Retina (tissue), 1 donor: ENCODE measurements at regions not wholly inside any gene's neighbourhood (a gene's known extent, or its start where the extent isn't known, plus 50 kb on each side); places are given as distances from the start of the nearest gene placed in this dataset.
"Not testable (repeated sequence)": the region's sequence is repeated elsewhere in the genome, so short reads cannot be mapped to it uniquely, and the experiment has no call there.

ENCODE experiments used
- DNase-seq: peaks from one replicate; pipeline ENCODE4 v3.0.0-alpha.2; 2016

DNA sequence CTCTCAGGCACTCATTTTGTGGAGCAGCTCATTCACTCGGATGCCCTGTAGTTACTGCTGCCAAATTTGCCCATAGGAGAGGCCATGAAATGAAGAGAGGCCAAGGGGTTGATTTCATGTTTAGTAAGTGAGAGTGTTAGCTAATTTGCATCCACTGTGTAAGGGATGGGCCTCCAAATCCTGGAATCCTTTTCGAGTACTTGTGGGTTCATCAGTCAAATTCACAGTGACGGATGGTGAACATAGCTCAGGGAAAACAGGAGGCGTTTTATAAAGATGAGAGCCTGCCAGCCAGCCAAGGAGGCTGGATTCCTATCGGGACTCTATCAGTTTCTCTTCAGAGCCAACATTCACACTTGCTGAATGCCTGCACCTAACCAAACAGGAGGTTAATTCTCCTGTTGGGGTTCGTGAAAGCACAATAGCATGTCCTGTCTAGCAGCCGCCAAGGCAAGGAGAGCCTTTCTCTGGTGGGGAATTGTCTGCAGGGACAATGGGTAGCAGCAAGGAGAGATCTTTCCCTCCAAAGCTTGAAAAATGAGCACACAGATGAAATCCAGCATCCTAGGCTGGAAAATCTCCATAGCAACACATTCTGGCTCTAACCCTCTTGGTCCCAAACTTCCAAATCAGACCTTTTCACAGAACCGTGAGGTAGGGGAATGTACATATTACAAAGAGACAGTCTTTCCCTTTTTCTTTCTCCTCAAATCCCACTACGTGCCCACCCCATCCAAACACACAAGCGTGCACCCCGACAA, 231.4 kb upstream of the ECI2 start:
- no peak for DNase-seq

DNA sequence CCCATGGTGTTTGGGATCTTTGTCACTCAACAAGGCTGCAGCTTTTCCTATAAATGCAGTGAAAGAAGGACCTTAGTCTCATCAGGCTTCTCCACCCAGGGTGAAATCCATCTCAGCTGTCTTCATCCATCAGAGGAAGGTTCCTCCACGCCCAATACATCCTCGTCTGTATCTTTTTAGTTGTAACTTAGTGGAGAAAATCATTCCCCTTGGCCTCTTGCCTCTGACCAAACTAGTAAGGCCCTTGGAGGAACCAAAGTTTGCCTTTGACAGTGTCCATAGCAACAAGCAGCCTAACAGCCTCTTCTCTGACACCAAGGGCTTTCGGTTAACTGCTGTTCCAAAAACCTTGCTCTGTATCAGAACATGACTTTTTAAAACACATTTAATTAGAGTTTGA, 230.3 kb upstream of the ECI2 start:
- DNase-seq = no peak

DNA sequence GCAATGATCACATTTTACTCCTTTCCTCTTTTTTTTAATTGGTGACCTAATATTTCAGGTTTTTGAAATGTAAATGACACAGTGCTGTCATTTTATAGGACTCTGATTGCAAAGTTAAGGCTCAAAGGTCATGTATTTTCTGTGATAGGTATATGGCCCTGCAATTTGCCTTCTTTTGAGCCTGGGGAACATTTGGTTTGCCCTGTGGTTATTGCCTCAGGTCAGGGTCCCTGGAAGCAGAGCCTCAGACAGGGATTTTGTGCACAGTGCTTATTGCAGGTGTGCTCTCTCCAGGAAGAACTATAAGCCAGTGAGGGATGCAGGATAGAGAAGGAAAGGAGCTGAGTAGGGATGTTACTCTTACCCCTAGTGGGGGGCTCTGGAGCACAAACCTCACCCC, 229.3 kb upstream of the ECI2 start:
- no peak for DNase-seq

GRCh38 chr6:4364172-4364571, 228.8 kb upstream of the ECI2 start:
- no peak for DNase-seq

- no peak for DNase-seq
Measured at GRCh38 chr6:4363656-4364055, 228.3 kb upstream of the ECI2 start.

DNA sequence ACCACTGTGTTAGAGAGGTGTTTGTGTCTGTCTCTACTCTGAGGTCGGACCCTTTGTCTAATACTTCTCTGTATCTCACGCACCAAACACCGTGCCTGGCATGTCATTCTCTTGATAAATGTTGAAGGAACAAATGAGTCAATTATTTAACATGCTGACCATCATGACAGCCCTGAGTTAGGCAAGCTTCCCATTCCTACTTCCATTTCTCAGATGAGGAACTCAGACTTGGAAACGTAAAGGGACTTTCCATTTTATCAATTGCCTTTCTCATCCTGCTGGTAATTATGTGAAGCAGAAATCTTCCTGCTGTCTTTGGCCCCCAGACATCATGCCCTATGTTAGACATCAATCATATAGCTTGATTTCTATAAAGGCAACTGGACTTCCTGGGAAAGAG, 227.0 kb upstream of the ECI2 start:
- DNase-seq = no peak

DNA sequence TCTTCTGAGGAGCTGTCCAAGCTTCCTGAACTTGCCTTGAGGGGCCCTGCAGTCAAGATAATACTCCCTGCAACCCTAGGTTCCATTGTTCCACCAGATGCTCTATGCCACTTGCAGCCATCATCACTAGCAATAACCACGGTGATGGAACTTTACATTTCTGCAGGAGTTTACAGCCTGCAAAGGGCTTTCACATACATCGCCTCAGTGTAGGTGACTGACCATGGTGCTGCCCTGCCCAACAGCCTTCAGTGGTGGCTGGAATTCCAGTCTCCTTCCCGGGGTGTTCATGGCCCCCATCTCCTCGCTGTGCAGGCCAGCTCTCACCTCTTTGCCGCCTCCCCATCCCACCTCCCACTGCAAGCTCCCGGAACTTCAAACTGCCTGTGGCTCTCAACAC, 225.5 kb upstream of the ECI2 start:
- DNase-seq = no peak

DNA sequence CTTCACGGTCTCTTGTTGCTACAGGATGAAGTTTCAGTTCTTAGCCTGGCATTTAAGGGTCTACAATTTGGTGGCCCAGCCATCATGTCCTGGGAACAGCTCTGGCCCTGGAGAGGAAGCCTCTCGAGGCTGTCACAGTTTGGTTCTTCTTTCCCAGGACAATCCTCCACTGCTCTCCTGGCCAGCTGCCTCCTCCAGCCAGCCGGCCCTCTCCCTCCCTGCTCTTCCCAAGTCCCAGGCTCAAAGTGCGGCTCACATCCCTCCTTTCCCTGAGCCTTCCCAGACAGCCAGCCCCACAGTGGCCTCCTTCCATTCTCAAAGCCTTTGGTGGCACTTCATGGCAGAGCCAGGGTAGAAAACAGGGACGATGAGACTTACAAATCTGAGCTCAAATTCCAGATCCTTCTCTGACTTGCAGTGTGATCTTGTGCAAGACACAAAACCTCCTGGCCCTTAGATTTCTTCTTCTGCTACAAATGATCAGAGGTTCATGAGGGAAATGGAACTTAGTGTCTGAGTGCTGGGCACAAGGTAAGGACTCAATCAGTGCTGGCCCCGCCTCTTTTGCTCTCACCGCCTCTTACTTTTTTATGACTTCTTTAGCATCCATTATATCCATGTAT, 223.8 kb upstream of the ECI2 start:
- DNase-seq = no peak

- DNase-seq = no peak
Measured at GRCh38 chr6:4358414-4359107, 223.2 kb upstream of the ECI2 start.

DNA sequence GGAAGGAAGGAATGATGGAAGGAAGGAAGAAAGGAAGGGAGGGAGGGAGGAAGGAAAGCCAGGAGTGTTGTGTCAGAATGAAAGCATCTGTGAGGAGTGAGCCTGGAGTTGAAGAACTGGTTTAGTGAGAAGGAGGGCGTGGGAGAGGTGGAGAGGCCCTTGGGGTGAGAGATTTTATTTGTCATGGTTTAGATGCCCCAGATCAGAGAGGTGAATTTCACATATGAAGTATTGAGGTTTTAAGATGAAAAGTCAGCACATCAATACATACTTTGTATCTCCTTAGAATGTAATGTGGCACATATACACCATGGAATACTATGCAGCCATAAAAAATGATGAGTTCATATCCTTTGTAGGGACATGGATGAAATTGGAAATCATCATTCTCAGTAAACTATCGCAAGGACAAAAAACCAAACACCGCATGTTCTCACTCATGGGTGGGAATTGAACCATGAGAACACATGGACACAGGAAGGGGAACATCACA, 222.3 kb upstream of the ECI2 start:
- not testable (repeated sequence) for DNase-seq

DNA sequence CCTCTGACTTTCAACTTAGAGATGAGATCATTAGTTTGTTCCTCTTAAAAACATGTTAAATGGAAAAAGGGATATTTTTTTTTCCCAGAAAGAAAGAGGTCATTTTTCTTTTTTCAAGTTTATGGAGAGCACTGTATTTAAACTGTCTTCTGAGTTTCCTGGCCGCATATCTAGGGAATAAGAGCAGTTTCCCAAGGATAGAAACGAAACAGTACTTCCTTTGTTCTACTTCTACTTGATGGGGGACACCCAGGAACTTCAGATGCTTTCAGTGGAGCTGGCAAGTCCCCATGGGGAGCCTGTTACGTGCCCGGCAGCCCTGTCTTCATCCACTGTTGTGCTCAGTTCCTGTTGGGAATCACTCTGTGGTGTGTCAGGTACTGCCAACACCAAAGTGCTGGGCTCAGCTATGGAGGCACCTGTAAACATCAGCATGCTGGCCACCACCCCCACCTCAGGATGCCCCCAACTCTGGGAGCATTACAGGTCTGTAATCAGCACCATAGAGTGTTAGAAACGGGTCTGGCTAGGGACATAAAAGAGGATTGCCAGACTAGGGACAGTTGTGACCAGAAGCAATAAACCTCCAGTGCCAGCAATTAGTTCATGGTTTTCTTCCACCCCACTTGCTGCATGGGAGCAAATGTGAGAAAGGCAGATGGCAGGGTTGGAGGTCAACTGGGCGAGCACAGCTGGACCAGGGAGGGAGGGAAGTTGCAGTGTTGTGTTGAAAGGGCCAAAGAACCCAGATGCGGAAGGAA, 221.7 kb upstream of the ECI2 start:
- no peak for DNase-seq

- no peak for DNase-seq
Measured at GRCh38 chr6:4355241-4355640, 219.9 kb upstream of the ECI2 start.

DNA sequence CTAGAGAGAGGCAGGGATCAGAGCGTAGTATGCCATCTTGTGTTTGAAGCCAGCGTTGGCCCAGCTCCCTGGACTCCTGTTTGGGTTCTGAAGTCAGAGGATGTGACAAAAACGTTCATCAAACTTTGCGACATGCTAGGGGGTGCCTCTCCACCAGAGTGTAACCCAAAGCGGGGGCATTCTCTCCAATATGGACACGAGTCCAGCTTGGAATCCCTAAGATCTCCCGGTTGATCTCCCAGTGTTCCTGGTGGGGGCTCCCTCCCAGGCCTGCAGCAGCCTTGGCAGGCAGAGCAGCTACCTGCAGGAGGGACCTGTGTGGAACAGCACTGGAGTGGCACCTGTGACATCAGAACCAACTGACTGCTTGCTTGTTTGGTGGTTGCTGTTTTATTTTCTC, 218.8 kb upstream of the ECI2 start:
- no peak for DNase-seq

- no peak for DNase-seq
Measured at GRCh38 chr6:4352731-4353130, 217.4 kb upstream of the ECI2 start.

GRCh38 chr6:4352322-4352669, 216.9 kb upstream of the ECI2 start:
- no peak for DNase-seq

DNA sequence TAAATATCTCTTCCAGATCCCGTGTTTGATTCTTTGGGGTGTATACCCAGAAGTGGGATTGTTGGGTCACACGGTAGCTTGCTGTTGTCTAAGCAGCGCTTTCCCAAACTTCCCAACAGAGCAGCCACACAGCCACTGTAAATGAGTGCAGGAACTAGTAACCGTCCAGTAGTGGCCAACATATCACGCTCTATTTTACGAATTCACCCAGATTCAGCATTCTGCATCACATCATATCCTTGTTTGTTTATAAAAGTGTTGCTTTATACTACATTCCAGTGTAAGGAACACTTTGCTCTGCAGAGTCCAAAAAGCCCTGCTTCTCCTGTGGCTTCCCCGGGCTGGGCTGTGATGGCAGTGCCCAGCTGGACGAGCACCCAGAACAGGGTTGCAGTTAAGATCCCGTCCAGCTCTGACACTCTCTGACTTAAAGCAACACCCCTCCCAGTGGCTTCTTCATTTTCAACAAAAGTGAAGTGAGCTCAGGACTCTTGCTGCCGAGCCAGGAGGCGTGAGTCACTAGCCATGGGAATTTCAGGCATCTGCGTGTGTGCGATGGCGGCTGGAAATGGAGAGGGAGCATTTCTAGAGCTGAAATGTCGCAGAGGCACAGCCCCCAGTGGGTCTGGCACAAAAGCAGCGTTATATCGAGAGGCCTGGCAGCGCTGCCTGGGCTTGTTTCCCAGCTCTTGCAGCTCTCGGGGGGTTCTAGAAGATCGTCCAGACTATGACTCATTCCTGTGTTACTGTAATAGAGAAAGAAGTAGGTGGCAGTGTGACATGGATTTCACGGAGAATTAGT, 216.3 kb upstream of the ECI2 start:
- no peak for DNase-seq

DNA sequence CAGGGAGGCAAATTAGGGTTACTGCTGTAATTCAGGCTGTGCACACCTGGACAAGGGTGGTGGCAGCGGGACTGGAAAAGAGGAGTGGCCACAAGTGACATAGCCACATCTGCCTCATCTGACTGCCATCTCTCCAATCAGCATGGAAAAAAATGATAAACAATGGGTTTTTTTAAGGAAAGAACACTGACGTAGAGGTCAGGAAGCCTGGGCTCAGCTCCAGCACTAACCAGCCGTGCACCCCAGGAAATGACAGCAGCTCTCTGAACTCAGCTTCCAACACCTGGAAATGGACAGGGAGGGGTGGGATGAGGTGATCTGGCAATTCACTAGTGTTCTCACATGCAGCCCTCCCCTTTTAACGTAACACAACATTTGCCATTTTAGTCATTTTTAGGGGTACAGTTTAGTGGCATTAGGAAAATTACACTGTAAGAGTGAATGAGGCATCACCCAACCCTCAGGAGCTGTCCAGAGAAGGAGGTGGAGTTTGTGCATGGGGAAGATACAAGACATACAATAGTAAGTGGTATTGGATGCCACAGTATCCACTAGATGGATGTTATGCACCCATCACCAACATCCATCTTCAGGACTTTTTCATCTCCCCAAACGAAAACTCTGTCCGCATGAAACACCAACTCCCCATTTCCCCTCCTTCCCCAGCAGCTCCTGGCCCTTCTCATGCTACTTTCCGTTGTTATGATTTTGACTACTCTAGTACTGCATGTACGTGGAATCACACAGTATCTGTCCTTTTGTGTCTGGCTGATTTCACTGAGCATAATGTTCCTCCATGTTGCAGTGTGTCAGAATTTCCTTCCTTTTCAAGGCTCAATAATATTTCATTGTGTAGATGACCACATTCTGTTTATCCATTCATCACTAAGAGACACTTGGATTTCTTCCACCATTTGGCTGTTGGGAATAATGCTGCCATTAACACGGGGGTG, 215.5 kb upstream of the ECI2 start:
- DNase-seq = no peak

DNA sequence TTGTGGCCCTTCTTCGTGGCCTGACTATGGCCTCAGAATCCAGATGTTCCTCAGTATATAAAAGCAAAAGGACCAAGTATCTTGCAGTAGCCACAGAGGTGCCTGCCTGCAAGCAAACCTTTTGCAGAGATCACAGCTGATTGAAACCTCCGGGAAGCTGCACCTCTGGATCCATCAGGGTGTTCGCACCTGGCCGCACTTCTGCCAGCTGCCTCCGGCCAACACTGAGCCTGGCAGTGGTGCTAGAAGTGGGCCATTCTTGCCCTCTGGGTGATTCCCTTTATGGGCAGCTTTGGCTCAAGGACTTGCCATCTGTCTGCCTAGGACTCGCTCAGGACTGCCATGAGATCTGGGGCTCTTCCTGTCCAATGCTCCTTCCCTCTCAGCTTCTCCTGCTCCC, 214.6 kb upstream of the ECI2 start:
- no peak for DNase-seq

DNA sequence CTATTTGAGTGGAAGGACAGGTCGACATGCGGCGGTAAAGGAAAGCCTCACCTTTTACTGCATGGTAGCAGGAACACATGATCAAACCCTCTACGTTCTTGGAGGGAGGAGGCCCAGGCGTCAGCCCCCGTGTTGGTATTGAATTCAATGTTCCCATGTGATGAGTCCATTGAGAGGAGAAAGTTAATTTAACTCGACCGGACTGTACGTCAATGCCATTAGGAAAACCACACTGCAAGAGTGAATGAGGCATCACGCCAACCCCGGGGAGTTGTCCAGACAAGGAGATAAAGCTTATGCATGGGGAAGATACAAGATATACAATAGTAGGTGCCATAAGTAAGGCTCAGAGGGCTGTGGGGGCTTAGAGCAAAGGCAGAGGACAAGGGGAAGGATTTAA, 213.9 kb upstream of the ECI2 start:
- no peak for DNase-seq

DNA sequence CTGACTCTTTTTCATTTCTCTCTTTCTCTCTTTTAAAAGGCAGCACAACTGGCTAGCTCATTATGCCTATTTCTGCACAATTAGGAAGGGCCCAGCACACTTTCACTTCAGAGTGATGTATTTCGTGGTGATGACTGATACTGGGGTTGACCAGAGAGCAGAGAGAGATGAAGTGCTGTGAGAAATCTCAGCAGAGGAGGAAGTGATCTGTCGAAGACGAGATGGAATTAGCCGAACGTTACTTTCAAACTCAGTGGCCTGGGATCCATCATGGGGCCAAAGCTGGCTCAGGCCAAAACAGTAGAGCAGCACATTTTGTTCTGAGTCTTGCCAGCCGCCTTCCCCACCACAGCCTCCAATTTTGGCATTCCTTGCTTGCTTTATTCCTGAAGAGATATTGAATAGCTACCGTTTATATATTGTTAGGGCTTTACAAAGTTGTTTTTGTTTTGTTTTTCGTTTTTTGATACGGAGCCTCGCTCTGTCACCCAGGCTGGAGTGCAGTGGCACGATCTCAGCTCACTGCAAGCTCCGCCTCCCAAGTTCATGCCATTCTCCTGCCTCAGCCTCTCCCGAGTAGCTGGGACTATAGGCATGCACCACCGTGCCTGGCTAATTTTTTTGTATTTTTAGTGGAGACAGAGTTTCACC, 213.2 kb upstream of the ECI2 start:
- DNase-seq = no peak

DNA sequence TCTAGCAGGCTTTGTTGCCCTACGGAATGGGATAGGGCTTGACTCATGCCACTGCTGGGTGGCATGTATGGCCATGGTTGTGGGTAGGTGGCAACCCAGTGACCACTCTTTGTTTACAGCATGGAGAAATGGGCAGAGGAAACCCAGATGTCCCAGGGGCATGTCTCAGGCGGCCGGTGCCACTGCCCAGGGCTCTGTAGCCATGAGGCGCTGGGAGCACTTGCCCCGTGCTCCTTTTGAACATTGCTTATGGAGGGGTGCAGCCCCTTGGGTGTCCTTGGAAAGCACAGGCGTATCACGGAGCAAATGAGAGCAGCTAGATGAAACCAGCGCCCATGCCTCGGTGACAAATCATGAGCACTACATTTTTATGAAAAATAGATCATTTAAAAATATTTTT, 212.5 kb upstream of the ECI2 start:
- no peak for DNase-seq
